HT1080 (cell line): ENCODE measurements at regions not wholly inside any gene's neighbourhood (a gene's known extent, or its start where the extent isn't known, plus 50 kb on each side); places are given as distances from the start of the nearest gene placed in this dataset.

Experiments
- DNase-seq: peaks from one replicate; pipeline ENCODE4 v3.0.0-alpha.2; 2015; ENCODE audit warnings: low read depth

DNA sequence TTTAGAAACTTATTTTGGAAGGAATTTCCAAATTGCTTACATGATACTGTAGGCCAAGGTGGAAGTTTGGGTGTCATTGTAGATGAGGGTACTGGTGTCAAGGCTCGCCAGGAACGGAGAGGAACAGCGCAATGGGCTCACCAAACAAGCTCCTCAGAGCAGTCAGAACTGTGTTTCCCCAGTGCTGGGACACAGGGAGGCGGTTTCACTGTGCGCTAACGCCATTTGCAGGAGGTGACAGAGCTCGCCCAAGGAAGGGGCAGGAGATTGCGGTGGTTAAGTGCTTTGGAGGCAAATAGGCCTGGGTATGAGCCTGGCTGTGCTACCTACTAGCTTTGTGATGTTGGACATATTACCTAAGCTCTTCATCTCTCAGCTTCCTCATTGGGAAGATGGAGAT is 57.3 kb downstream of the HHEX start:
- DNase-seq = no peak

DNA sequence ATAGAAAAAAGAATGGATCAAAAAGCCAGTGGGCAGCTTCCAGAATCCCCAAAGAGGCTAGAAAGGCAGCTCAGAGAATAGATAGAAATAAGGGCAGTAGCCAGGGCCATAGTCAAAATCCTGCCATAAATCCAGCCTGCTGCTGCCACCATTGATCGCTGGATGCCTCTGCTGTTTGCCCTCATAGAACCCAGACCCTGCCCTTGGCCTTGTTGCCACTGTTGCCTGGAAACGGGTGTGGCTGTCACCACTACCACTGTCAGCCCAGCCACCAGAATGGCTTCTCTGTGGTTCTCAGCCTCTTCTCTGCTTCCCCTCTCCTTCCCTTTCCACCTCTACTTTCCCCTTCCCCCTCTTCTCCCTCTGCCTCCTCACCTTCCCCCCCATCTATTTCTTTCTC is 57.8 kb downstream of the HHEX start:
- no peak for DNase-seq

DNA sequence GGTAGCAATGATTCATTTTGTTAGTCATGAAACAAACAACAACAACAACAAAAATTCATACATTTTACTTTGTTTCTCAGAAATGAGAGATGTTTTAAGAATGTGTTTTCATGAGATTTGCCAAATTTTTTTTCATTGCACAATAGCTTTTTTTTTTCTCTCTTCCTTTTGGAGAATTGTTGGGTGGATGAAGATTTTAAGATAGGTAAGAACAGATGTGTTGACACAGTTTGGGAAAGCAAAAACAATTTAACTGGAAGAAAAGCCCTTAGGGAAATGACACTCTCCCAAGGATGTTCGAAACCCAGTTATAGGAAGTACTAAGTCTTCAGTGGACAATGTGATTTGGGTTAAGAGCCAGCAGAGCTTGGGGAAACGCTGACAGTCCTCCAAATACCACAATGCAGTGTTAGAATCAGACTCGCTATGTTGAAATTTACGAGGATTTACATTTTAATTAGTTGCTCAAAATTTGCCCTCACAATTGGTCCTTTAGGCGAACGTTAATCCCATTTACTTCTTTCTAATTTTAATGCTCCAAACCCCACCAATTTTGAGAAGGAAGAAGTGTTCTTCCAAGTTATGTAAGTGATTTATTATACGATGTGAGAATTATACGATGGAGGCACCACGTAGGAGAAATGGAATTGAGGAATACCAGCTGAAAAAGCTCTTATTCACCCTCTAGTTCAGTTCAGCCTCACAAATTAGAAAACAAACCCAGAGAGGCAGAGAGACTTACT is 61.2 kb downstream of the HHEX start:
- no peak for DNase-seq

DNA sequence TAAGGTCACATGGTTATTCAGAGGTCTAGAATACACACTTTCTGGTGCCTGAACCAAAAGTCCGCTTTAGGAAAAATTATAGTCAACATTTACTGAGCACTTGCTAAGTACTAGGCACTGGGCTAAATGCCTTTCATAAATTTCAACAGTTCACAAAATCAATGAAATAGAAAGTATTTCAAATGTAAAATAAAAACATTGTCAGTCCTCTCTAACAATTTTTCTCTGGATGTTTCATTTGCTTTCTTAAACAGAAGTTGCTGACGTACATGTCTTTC is 61.7 kb downstream of the HHEX start:
- DNase-seq = no peak

DNA sequence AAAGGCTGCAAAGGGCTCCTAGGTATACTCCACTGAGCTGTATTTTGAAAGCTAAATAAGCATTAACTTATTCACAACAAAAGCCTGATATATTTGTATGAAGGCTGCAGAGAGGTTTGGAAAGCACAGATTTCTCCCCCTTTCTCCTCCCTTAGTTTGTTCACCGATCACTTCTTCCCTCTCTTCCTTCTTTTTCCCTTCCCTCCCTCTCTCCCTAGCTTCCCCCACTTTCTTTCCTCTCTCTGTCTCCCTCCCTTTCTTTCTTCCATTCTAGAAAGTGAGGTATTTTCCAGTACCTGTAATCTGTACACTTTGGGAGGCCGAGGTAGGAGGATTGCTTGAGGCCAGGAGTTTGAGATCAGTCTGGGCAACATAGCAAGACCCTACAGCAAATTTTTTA is 62.1 kb downstream of the HHEX start:
- DNase-seq = no peak

DNA sequence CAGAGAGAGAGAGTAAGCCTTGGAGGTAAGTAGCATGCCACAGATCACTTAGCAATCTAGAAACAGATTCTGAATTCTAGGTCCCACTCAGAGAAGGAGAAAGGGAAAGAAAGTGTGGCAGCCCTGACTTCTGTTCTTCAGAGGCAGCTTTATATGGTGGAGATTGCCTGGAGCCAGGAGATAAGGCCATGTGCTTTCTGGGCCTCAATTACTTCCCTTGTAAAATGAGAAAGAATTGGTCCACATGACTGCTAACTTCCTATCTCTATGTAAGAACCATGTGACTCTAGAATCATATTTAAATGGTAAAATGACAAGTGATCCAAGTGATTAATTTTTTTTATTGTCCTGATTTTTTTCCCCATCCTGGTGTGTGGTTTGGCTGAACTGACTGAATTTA is 64.1 kb downstream of the HHEX start:
- no peak for DNase-seq

DNA sequence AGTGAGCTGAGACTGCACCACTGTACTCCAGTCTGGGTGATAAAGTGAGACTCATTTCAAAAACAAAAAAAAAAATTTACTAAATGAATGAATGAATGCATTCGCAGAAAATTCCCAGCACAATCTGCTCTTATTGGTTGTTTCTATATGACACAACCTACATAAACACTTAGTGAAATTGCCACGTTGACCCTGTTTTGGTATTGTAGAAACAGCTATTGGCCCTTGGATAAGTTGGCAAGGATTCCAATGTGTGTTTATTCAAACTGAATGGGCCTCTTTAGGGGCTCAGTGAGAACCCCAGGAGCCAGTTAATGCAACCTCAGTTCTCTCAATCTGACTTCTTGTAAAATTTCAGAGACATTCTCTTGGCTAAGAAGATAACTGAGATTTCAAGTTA is 66.0 kb downstream of the HHEX start:
- DNase-seq = no peak

DNA sequence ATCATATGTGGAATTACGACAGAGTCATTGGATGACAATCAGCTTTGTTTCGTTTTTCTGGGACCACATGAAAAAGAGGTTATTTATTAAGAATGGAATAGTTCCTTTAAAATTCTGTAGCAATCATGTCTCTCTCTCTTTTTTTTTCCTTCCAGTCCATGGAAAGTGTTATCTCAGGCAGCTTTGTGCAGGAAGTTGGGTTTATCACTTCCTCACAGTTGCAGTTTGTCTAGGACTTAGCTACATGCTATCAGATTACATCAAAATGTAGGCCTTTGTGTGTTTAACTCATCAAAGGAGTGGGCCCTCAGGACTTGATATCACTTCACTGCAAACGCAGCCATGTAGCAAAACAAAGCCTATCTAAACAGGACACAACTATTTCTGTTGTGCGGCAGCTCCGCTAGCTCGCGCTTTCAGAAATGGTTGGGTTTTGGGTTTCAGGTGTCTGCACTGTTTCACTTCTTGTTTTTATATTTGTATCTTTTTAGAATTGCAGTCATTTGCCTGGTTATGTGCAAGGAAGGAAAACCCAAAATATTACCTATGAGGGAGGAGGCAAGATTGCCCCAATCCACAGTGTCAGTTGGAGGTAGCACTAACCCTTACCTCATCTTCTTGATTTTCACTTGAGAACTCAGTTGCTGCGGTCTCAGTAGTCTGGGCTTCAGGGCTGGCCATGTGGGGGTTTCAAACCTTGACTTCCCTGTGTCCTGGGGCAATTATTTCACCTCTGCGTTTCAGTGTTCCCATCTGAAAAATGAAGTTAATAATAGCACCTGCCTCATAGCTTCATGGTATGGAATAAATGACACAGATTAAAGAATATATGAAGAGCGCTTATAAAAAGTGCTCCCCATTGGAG is 66.7 kb downstream of the HHEX start:
- peak; percentile 21 for DNase-seq

DNA sequence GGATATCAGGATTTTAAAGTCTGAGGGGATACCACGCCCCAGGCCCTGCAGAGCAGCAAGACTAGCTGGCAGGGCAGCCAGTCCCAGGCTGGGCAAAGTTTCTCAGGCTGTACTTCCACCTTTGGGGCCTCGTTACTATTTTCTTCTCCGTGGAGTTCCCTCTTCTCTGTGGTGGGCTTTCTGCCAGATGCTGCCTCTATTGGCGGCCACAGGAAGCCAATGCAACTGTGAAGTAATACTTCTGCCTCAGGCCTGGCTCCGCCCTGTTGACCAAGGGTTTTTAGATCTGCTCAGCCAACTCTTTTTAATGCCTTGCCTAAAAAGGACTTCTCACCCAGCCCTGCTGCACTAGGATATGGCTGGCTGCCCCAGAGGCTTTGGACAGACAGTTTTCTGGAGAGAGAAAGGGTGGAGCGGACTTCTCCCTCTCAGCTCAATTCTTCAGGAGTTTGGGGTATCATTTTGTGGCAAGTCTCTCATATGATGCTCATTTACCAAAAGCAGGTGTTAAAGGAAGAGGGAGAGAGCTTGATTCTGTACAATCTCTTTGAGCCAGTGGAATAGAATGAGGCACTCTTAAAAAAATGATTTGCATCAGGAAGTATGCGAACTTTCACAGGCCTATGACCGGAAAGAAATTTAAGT is 67.4 kb downstream of the HHEX start:
- DNase-seq = peak; percentile 53

DNA sequence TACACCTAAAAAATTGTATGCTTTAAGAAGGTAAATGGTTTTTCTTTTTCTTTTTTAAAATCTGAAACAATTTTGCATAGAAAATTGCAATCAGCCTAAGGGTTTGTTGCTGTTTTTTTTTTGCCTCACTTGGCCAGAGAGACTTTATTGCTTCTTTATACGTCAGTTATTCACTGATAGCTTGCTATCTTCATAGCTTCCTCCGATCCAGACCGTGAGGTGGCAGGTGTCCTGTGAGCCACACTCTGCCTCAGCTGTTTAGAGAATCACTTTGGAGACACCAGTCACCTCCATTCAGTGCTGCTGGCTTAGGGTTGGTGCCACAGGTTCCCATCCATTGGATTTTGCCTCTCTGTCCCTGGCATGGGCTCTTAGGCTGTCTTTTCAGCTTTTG is 68.0 kb downstream of the HHEX start:
- no peak for DNase-seq

DNA sequence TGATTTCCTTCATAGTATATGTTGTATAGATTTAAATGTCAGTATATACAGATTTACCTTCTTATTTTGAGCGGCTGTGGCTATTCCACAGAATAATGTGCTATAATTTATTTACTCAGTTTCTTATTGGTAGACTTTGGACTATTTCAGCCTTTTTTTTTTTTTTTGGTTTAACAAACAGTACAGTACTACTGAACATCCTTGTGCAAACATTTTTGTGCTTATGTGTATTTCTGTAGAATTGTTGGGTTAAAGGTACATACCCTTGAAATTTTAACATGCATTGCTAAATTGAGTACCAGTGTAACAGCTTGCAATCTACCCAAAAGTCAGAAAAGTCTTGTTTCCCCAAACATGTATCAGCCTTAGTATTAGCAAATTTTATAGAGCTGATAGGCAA is 68.8 kb downstream of the HHEX start:
- no peak for DNase-seq

DNA sequence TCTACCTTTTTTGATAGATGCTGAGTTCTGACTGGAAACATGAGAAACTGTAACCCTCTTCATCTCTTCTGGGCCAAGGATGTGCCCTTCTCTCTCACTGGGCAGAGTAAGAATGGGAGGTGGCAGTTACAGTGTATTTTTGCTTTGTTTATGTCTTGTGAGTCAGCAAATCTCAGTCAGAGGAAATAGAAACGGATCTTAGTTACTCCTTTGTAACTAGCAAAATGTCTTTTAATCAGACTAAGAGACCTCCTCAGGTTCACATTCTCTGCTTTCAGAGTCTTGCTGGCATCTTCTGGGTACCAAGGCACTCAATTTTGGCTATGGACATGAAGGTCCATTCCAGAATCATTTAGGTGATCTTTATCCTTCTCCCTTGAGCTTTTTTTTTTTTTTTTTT is 70.9 kb downstream of the HHEX start:
- DNase-seq = peak; percentile 72

DNA sequence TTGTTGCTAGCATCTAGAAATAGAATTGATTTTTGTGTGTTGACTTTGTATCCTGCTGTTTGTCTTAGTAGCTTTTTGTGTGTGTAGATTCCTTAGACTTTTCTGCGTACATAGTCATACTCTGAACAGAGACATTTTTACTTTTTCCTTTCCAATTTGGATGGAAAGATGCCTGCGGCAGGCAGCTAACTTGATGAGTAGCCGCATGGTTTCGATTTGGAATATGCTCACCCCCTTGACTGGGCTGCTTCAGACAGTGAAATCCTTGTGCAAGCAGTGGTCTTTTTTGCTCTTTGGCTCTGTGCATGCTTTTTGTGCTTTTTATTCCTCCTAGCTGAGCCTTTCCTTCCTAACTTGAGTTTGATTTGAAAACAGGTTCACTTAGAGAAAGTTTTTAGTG is 71.8 kb downstream of the HHEX start:
- DNase-seq = no peak

DNA sequence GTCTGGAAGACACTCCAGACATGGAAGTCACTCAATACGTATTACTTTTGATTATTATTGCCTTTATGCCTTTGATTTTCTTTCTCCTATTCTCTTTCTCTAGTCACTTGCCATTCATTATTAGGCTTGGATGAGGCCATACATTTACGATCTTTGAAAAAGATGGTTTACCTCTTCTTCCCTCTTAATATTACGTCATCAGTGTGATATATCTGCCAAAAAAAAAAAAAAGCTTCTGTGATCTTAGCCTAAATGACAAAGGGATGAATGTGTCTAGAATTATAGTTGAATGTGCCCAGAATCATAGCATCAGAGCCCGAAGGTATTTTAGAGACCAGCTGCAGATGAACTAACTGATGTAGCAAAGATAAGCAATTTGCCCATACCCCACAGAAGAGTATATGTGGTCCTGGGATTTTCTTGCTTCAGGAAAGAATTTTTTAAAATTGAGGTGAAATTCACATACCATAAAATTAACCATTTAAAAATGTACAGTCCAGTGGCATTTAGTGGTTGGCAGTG is 73.9 kb downstream of the HHEX start:
- DNase-seq = no peak

DNA sequence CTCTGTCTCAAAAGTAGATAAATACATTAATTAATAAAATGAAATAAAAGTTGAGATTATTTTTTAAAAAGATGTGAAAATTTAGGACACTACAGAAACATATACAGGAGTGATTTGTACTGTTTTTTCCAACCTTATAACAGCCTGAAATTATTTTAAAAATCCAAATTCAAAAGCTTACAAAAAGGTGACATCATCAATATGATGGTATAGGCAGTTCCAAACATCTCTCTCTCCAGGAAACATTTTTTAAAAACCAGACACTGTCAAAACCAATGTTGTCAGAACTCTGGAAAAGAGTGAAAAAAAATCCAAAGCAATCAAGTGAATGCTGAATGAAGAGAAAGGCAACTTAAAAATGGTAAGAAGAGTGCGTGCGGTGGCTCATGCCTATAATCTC is 76.7 kb downstream of the HHEX start:
- DNase-seq = no peak

DNA sequence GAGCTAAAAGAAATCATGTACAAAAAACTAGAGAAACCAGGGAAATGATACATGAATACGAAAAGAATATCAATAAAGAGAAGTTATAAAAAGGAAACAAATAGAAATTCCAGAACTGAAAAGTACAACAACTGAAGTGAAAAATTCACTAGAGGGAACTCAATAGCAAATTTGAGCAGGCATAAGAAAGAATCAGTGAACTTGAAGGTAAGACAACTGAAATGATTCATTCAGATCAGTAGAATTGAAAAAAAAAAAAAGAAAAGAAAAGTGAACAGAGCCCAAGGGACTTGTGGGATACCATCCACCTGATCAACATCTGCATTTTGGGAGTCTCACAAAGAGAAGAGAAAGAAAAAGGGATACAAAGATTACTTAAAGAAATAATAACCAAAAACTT is 78.3 kb downstream of the HHEX start:
- DNase-seq = no peak

DNA sequence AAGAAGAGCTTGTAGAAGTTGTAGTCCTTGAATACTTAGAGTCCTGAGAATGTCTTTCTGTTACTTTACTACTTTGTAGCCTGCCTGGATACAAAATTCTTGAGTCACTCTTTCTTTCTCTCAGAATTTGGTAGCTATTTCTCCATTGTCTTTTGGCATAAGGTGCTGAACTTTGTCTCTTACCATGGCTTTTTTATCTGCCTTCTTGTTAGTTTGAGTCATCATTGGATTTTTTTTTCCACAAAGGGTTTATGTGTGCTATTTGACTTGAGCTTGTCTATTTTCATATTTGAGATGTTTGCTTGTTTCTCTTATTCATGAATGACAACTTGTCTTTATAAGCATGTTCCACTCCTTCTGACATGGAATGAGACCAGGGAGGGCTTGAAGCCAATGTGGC is 74.5 kb upstream of the EXOC6 start:
- DNase-seq = no peak

DNA sequence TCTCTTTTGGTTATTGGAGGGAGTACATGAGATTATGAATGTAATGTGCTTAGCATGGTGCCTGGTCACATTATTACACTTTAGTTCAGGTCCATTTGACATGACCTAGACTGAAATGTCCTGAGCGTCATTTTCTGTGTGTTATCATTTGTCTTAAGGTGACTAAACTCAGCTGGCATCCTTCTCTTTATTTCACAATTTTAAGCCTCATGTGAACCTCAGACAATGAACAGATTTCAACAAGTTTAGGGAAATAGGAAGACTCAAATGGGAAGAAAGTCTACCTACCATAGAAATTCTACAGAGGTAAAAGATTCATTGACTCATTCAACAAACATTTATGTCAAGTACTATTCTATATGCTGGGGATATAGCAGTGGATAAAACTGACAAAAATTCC is 70.2 kb upstream of the EXOC6 start:
- no peak for DNase-seq

DNA sequence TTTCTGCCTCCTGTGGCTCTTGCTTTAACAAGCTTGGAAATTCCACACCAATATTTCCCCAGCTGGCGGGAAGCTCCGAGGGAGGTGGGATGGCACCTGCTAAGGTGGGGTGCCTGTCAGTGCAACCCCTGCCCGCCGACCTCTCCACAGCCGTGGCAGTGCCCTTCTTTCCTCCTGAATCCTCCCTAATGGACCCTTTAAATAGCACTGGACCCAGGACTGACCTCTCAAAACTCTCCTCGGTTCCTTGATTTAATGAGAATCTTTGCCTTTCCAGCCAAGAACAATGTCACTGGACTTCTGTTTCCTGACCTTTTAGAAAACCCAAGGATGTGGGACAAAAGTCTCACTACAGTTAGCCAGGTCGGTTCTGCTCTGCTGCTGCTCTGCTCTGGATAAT is 63.2 kb upstream of the EXOC6 start:
- DNase-seq = no peak

DNA sequence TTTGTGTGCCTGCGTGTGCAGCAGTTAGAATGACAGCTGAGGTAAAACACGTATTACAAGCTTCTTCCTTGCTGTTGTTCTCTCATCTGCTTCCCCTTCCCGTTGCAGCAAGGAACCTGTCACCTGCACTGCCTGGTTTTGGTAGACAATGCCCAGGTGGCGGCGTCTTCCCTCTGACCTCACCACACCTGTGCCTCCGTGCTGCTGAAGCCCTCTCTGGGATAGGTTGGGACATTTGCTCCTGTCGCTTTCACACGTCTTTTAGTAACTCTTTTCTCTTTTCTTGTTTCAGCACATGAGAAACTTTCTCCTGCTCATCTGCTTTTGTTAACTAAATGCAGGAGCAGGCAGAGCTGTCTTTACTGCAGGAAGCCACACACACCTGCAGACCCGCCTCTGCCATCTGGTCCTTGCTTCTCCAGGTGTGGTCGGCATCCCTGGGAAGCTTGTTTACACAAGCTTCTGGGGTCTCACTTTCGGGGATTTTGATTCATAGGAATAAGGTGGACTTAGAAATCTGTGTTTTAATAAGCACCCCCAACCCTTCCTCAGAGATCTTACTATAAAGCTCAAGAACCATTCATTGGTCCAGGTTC is 60.7 kb upstream of the EXOC6 start:
- DNase-seq = no peak

DNA sequence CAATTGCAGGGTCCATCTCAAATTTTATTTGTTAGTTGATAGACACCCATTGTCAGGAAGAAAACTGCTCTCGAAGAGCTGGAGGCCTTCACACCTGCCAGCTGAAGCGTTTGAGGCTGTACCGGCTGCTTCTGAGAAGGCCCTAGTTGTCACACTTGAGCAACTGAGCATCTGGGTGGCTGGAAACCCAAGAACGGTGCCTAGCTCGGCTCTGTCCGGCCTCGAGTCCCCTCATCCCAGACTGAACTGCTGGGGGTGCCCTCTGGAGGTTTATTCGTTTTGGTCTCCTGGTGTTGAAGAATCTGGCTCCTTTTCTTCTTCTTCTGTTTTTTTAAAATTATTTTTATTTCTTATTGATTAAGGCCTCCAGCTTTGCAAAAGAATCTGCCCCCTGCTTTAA is 59.3 kb upstream of the EXOC6 start:
- no peak for DNase-seq

DNA sequence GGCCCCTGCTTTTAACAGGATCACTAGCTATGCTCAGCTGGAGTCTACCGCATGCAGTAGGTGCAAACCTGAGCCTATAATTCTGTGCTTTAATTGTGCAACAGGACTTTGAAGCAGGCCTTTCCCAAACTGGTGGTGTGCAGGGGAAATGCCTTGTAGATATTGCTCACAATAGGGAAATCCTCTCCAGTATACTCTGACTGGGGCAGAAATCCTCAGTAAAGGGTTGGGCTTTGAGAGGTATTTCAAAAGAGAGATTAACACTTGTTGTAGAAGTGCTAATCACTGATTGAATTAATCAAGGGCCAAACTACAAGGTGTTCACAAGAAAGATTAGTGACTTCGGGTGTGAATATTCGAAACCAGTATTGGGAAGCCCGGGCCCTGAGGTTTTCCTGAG is 58.5 kb upstream of the EXOC6 start:
- no peak for DNase-seq
